GM12875 (cell line): ENCODE measurements at regions not wholly inside any gene's neighbourhood (a gene's known extent, or its start where the extent isn't known, plus 50 kb on each side); places are given as distances from the start of the nearest gene placed in this dataset.

Source experiments
- H3K4me3 ChIP-seq: one replicate; pipeline ENCODE4 v1.5.1; 2011; ENCODE audit warnings: low read depth, low read length, control low read depth
- TF ChIP-seq, protein P1 (sequence below): IDR thresholded peaks from 2 replicates; pipeline ENCODE4 v1.5.1; 2011; ENCODE audit warnings: low read depth, mild to moderate bottlenecking, control low read depth, inconsistent platforms, low read length, moderate library complexity, borderline replicate concordance; ENCODE audit not compliant: insufficient read depth

- TF ChIP-seq, protein P1, sequence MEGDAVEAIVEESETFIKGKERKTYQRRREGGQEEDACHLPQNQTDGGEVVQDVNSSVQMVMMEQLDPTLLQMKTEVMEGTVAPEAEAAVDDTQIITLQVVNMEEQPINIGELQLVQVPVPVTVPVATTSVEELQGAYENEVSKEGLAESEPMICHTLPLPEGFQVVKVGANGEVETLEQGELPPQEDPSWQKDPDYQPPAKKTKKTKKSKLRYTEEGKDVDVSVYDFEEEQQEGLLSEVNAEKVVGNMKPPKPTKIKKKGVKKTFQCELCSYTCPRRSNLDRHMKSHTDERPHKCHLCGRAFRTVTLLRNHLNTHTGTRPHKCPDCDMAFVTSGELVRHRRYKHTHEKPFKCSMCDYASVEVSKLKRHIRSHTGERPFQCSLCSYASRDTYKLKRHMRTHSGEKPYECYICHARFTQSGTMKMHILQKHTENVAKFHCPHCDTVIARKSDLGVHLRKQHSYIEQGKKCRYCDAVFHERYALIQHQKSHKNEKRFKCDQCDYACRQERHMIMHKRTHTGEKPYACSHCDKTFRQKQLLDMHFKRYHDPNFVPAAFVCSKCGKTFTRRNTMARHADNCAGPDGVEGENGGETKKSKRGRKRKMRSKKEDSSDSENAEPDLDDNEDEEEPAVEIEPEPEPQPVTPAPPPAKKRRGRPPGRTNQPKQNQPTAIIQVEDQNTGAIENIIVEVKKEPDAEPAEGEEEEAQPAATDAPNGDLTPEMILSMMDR = no peak
- H3K4me3 ChIP-seq = no peak overlapping the region
These were observed 1690.7 kb downstream of the SLITRK5 start for GRCh38 chr13:89361909-89362308.

GRCh38 chr13:89363144-89363543 lies 1692.0 kb downstream of the SLITRK5 start:
- no peak overlapping the region for H3K4me3 ChIP-seq
- TF ChIP-seq, protein P1 = no peak

- TF ChIP-seq, protein P1 = no peak
- H3K4me3 ChIP-seq = no peak overlapping the region
These were observed 1701.0 kb downstream of the SLITRK5 start for GRCh38 chr13:89372193-89372592.

DNA sequence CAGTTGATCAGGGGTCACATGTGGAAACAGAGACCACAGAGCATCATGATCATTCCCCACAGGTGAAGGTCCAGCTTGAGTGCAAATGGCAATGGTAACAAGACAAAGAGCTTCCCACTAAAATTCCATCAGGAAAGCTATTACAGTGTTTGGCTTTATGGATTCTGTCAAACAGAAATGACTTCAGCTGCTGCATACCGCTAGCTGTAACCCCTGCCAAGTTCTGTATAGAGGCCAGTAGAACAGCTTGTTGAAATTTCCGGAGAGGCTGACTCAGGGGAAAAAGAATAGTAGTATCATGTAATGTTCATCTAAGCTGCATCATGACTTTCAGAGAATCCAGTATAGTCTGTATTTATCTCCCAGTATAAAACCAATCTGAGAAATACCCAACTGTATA lies 1704.7 kb downstream of the SLITRK5 start:
- TF ChIP-seq, protein P1 = no peak
- no peak overlapping the region for H3K4me3 ChIP-seq

DNA sequence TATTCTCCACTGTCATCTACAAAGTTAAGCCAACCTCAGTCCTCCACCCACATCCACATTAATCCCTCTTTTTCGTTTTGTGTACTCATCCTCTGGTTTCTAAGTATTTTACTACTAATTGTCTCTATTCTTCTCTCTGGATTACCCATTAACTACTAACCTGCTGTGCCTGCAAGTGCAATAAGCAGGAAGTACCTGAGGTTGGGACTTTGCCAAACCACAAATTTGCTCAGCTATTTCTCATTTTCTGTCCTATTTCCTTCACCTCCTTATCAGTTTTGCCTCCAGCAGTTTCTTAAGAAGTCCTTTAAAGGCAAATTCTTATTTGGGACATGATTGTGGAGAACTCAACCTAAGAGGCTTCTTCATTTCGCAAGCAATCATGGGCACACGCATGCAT lies 1708.9 kb downstream of the SLITRK5 start:
- TF ChIP-seq, protein P1 = no peak
- H3K4me3 ChIP-seq = no peak overlapping the region

- no peak overlapping the region for H3K4me3 ChIP-seq
- TF ChIP-seq, protein P1 = no peak
These were observed 1711.8 kb downstream of the SLITRK5 start for GRCh38 chr13:89382981-89383380.

DNA sequence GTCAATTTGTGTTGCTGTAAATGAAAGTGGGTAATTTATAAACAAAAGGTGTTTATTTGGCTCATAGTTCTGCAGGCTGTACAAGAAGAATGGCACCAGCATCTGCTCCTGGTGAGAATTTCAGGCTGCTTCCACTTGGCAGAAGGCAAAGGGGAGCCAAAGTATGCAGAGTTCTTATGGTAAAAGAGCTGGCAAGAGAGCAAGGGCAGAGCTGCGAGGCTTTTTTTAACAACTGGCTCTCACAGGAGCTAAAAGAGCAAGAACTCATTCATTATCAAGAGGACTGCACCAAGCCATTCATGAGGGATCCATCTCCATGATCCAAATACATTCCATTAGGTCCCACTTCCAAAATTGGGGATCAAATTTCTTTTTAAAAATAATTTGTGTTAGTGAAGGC lies 1712.7 kb downstream of the SLITRK5 start:
- H3K4me3 ChIP-seq = no peak overlapping the region
- TF ChIP-seq, protein P1 = no peak
